Muscle of back (tissue), 3 donors: ENCODE measurements at regions not wholly inside any gene's neighbourhood (a gene's known extent, or its start where the extent isn't known, plus 50 kb on each side); places are given as distances from the start of the nearest gene placed in this dataset.
"Not testable (repeated sequence)": the region's sequence is repeated elsewhere in the genome, so short reads cannot be mapped to it uniquely, and the experiment has no call there.

Source experiments
- DNase-seq, 3 donors: peaks; one replicate each; pipeline versions ENCODE4 v3.0.0 to v3.0.0-alpha.2; 2013

GRCh38 chr12:38016602-38017001 lies 300.0 kb upstream of the ALG10B start:
- no peak for DNase-seq

- DNase-seq = no peak
Observed at GRCh38 chr12:38025916-38026315, 290.7 kb upstream of the ALG10B start.

- DNase-seq = no peak
Observed at GRCh38 chr12:38053113-38053512, 263.5 kb upstream of the ALG10B start.

GRCh38 chr12:38053655-38054464 lies 262.7 kb upstream of the ALG10B start:
- DNase-seq = no peak

- no peak for DNase-seq
Observed at GRCh38 chr12:38056701-38057689, 259.6 kb upstream of the ALG10B start.

GRCh38 chr12:38099686-38100085 lies 216.9 kb upstream of the ALG10B start:
- DNase-seq = peak in 1 of 3 donors; percentile 5

- no peak for DNase-seq
Observed at GRCh38 chr12:38101753-38102152, 214.8 kb upstream of the ALG10B start.

- DNase-seq = no peak
Observed at GRCh38 chr12:38102197-38102596, 214.4 kb upstream of the ALG10B start.

- no peak for DNase-seq
Observed at GRCh38 chr12:38110026-38110699, 206.4 kb upstream of the ALG10B start.

- no peak for DNase-seq
Observed at GRCh38 chr12:38113991-38114390, 202.6 kb upstream of the ALG10B start.

- DNase-seq = no peak
Observed at GRCh38 chr12:38116968-38117367, 199.6 kb upstream of the ALG10B start.

GRCh38 chr12:38118632-38119031 lies 197.9 kb upstream of the ALG10B start:
- DNase-seq = no peak

- DNase-seq = no peak
Observed at GRCh38 chr12:38120438-38120837, 196.1 kb upstream of the ALG10B start.

- not testable (repeated sequence) for DNase-seq
Observed at GRCh38 chr12:38123028-38123427, 193.5 kb upstream of the ALG10B start.

- no peak for DNase-seq
Observed at GRCh38 chr12:38123566-38124246, 192.9 kb upstream of the ALG10B start.

GRCh38 chr12:38124247-38125012 lies 192.1 kb upstream of the ALG10B start:
- DNase-seq = no peak

- no peak for DNase-seq
Observed at GRCh38 chr12:38132139-38132538, 184.4 kb upstream of the ALG10B start.

- DNase-seq = no peak
Observed at GRCh38 chr12:38137287-38137686, 179.3 kb upstream of the ALG10B start.

- no peak for DNase-seq
Observed at GRCh38 chr12:38137716-38138115, 178.9 kb upstream of the ALG10B start.
